ENCODE measurements at regions not wholly inside any gene's neighbourhood (a gene's known extent, or its start where the extent isn't known, plus 50 kb on each side); places are given as distances from the start of the nearest gene placed in this dataset.

- Histone ChIP-seq H3K9ac (ENCODE audit: extremely low read depth, low read length, poor library complexity, severe bottlenecking) (no peak overlapping the region), H3K27me3 (ENCODE audit: control insufficient read depth, insufficient read depth, low read length, poor library complexity, severe bottlenecking) (no peaks in the 10 kb centered on the region), H3K9me3 (ENCODE audit: control insufficient read depth, low read length) (no peaks in the 10 kb centered on the region), H3K27ac (ENCODE audit: low read depth, low read length) (no peak overlapping the region), H3K4me1 (ENCODE audit: control insufficient read depth, insufficient read depth, low read length) (no peaks in the 10 kb centered on the region), H3K36me3 (ENCODE audit: control insufficient read depth, insufficient read depth, low read length) (no peaks in the 10 kb centered on the region), H3K4me3 (ENCODE audit: low read length) (no peak overlapping the region)
- Mint-ChIP-seq H3K4me1 (no peaks in the 10 kb centered on the region), H3K27ac (no peak overlapping the region), H3K9me3 (peaks cover 15% of the 10 kb centered on the region), H3K4me3 (no peak overlapping the region), H3K36me3 (ENCODE audit: low read depth) (no peaks in the 10 kb centered on the region), H3K27me3 (ENCODE audit: insufficient read depth) (no peaks in the 10 kb centered on the region)
- peak; percentile 59 for TF ChIP-seq CTCF (conservative IDR thresholded peaks at IDR 0.05)
- 84% methylated on average over 1 of the region's 1 CpG; no CpG with 5 or more reads in 1 of the 2 experiments for WGBS, 2 experiments (ENCODE audit: insufficient coverage in 1 of 2, insufficient read length in 1 of 2)
- no peak for DNase-seq
These were observed 121.1 kb downstream of the SPATA18 start for GRCh38 chr4:52172166-52172565.

- Histone ChIP-seq H3K27me3 (ENCODE audit: control insufficient read depth, insufficient read depth, low read length, poor library complexity, severe bottlenecking) (no peaks in the 10 kb centered on the region), H3K4me1 (ENCODE audit: control insufficient read depth, insufficient read depth, low read length) (no peaks in the 10 kb centered on the region), H3K9me3 (ENCODE audit: control insufficient read depth, low read length) (peaks cover 7% of the 10 kb centered on the region), H3K27ac (ENCODE audit: low read depth, low read length) (no peak overlapping the region), H3K36me3 (ENCODE audit: control insufficient read depth, insufficient read depth, low read length) (no peaks in the 10 kb centered on the region), H3K9ac (ENCODE audit: extremely low read depth, low read length, poor library complexity, severe bottlenecking) (no peak overlapping the region), H3K4me3 (ENCODE audit: low read length) (no peak overlapping the region)
- DNase-seq, result no peak
- no peak overlapping the region for H3K4me3 Mint-ChIP-seq
- no peak for TF ChIP-seq CTCF (conservative IDR thresholded peaks at IDR 0.05)
- no peaks in the 10 kb centered on the region for H3K4me1 Mint-ChIP-seq
- peaks cover 20% of the 10 kb centered on the region for H3K9me3 Mint-ChIP-seq
- WGBS, 2 experiments (ENCODE audit: insufficient coverage in 1 of 2, insufficient read length in 1 of 2), result 99 to 100% methylated on average over 1 to 2 of the region's 2 CpGs
- no peaks in the 10 kb centered on the region for H3K27me3 Mint-ChIP-seq (ENCODE audit: insufficient read depth)
- H3K36me3 Mint-ChIP-seq (ENCODE audit: low read depth), result no peaks in the 10 kb centered on the region
- no peak overlapping the region for H3K27ac Mint-ChIP-seq
These were observed 122.5 kb downstream of the SPATA18 start for GRCh38 chr4:52173470-52174045.

DNA sequence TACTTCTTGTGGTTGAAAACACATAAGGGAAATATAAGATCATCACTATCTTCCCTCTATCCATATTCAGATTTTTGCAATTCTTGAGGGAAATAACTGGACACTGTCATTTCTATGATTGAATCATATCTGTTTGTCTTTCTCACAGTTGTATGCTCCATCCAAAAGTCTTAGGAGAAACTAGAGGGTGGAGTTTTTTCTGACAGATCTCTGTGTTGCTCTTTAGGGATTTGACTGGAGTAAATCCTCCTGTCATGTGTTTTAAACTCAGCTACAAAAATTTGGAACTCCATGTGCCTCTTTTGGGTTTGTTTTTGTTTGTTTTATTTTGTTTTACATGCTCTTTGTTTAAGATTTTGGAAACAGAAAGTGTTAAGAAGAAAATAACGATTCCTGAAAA is 136.5 kb downstream of the SPATA18 start:
- Mint-ChIP-seq H3K27ac (no peak overlapping the region), H3K4me3 (no peak overlapping the region), H3K36me3 (ENCODE audit: low read depth) (no peaks in the 10 kb centered on the region), H3K27me3 (ENCODE audit: insufficient read depth) (no peaks in the 10 kb centered on the region), H3K4me1 (no peaks in the 10 kb centered on the region), H3K9me3 (no peaks in the 10 kb centered on the region)
- Histone ChIP-seq H3K4me1 (ENCODE audit: control insufficient read depth, insufficient read depth, low read length) (no peaks in the 10 kb centered on the region), H3K4me3 (ENCODE audit: low read length) (no peak overlapping the region), H3K27ac (ENCODE audit: low read depth, low read length) (no peak overlapping the region), H3K36me3 (ENCODE audit: control insufficient read depth, insufficient read depth, low read length) (no peaks in the 10 kb centered on the region), H3K9ac (ENCODE audit: extremely low read depth, low read length, poor library complexity, severe bottlenecking) (no peak overlapping the region), H3K9me3 (ENCODE audit: control insufficient read depth, low read length) (no peaks in the 10 kb centered on the region), H3K27me3 (ENCODE audit: control insufficient read depth, insufficient read depth, low read length, poor library complexity, severe bottlenecking) (no peaks in the 10 kb centered on the region)
- no peak for DNase-seq
- TF ChIP-seq CTCF (conservative IDR thresholded peaks at IDR 0.05), result no peak
- WGBS, 2 experiments (ENCODE audit: insufficient coverage in 1 of 2, insufficient read length in 1 of 2), result 88% methylated on average over 1 of the region's 1 CpG; no CpG with 5 or more reads in 1 of the 2 experiments
